ENCODE measurements at regions not wholly inside any gene's neighbourhood (a gene's known extent, or its start where the extent isn't known, plus 50 kb on each side); places are given as distances from the start of the nearest gene placed in this dataset.

DNA sequence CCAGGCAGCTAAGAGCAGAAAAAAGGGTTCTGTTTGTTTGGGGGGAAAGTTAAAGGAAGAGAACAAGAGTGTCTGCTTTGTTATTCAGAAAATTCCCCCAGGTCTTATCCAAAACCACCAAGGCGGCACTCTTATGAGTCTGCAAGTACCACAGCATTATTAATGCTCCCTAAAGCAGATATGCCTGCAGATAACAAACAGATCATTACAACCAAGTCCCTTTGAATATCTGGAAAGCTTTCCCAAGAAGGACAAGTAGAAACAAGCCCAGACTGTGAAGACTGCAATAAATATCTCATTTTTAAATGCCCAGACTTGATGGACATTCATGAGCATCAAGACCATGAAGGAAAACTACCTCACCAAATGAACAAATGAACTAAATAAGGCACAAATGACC, 278.6 kb upstream of the TMEFF2 start:
- TF ChIP-seq, protein P1, sequence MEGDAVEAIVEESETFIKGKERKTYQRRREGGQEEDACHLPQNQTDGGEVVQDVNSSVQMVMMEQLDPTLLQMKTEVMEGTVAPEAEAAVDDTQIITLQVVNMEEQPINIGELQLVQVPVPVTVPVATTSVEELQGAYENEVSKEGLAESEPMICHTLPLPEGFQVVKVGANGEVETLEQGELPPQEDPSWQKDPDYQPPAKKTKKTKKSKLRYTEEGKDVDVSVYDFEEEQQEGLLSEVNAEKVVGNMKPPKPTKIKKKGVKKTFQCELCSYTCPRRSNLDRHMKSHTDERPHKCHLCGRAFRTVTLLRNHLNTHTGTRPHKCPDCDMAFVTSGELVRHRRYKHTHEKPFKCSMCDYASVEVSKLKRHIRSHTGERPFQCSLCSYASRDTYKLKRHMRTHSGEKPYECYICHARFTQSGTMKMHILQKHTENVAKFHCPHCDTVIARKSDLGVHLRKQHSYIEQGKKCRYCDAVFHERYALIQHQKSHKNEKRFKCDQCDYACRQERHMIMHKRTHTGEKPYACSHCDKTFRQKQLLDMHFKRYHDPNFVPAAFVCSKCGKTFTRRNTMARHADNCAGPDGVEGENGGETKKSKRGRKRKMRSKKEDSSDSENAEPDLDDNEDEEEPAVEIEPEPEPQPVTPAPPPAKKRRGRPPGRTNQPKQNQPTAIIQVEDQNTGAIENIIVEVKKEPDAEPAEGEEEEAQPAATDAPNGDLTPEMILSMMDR (IDR thresholded peaks at IDR 0.05; ENCODE audit: extremely low read depth, insufficient read depth, missing control alignments) = no peak
- DNase-seq (ENCODE audit: low spot score) = no peak
- in situ Hi-C loops (cut with MboI; ENCODE audit: low pct_unique_long_range_greater_than_20kb, low sequenced_read_pairs, unreplicated experiment) = no loop called here

DNA sequence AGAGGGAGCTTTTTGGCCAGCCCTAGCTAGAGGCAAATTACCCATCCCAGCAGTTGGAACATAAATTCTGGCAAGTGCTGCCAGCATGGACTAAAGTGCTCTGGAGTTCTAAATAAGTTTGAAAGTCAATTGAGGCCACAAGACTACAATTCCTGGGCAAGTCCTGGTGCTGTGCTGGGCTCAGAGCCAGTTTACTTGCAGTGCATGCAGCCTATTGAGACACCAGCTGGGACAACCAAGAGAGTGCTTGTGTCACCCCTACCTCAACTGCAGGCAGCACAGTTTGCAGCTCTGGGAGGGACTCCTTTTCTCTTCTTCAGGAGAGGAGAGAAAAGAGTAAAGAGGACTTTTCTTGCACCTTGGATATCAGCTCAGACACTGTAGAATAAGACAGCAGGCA, 277.2 kb upstream of the TMEFF2 start:
- in situ Hi-C loops (cut with MboI; ENCODE audit: low pct_unique_long_range_greater_than_20kb, low sequenced_read_pairs, unreplicated experiment) = no loop called here
- no peak for DNase-seq (ENCODE audit: low spot score)
- TF ChIP-seq, protein P1 (IDR thresholded peaks at IDR 0.05; ENCODE audit: extremely low read depth, insufficient read depth, missing control alignments) = no peak

DNA sequence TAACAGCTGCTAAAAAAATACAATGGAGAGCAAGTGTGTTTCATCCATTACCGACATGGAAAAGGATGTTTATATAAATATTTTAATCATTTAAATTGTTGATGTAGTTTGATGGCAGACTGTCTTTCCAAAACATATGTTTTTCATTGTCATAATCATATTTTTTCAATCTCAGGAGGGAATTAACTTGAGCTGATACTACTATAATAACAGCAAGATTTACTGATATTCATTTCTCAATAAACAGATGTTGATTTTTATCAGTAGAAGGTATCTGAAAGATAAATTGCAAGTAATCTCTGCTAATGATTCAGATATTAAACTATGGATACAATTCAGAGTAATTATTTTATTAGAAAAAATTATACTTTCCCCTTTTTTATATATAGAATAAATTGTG, 274.9 kb upstream of the TMEFF2 start:
- TF ChIP-seq, protein P1 (IDR thresholded peaks at IDR 0.05; ENCODE audit: extremely low read depth, insufficient read depth, missing control alignments) = no peak
- in situ Hi-C loops (cut with MboI; ENCODE audit: low pct_unique_long_range_greater_than_20kb, low sequenced_read_pairs, unreplicated experiment) = no loop called here
- no peak for DNase-seq (ENCODE audit: low spot score)

DNA sequence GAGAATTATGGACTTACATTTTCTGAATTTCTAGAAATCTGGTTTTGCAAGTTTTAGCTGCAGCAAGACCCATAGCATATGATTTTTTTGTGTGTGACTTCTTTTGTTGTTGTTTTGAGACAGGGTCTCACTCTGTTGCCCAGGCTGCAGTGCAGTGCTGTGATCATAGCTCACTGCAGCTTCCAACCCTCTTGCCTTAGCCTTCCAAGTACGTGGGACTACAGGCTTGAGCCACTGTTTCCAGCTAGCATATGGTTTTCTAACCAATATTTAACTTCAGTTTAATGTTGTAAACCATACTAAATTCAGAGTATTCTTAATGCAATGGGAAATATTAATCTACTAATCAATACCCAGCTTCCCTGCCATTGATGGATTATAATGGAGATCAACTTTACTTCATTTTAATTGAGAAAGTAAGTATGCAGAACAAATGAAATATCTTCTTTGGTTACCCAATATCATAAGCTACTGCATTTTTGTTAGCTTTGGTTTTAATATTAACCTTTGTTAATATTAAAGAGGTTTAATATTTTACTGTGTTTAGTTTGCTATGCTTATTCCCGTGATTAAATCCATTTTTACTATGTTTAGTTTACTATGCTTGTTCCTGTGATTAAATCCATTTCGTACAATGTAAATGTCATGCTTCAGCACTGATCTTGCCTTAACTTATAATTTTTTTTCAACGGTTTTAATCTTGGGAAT, 273.4 kb upstream of the TMEFF2 start:
- no peak for DNase-seq (ENCODE audit: low spot score)
- TF ChIP-seq, protein P1 (IDR thresholded peaks at IDR 0.05; ENCODE audit: extremely low read depth, insufficient read depth, missing control alignments) = no peak
- in situ Hi-C loops (cut with MboI; ENCODE audit: low pct_unique_long_range_greater_than_20kb, low sequenced_read_pairs, unreplicated experiment) = no loop called here

DNA sequence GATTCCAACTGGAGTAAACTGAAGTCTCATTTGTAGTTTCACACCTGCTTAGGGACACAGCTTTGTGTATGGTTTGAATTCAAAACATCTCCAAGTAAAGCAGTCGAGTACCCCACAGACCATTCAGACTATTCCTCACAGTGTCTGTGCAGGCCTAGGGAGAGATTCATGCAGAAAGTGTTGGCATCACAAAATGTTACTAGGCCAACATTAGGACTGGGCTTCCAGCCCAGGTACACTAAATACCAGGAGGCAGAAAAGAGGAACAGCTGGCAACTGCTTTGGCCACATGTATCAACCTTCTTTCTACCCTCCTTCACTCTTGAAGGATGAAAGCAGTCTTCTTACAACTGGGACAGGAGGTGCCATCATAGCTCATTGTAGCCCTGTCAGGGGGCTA, 270.4 kb upstream of the TMEFF2 start:
- in situ Hi-C loops (cut with MboI; ENCODE audit: low pct_unique_long_range_greater_than_20kb, low sequenced_read_pairs, unreplicated experiment) = no loop called here
- TF ChIP-seq, protein P1 (IDR thresholded peaks at IDR 0.05; ENCODE audit: extremely low read depth, insufficient read depth, missing control alignments) = no peak
- no peak for DNase-seq (ENCODE audit: low spot score)

DNA sequence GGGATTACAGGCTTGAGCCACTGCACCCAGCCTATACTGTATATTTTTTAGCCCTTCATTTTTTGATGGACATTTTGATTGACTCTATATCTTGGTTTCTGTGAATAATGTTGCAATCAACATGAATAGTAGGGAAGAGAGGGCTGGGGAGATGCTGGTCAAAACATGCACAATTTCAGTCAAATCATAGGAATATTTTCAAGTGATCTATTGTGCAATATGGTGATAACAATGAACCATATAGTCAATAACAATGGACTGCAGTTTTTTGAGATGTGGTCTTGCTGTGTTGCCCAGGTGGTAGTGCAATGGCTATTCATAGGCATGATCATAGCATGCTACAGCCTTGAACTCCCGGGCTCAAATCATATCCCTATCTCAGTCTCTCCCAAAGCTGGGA, 264.7 kb upstream of the TMEFF2 start:
- DNase-seq (ENCODE audit: low spot score) = no peak
- TF ChIP-seq, protein P1 (IDR thresholded peaks at IDR 0.05; ENCODE audit: extremely low read depth, insufficient read depth, missing control alignments) = no peak
- in situ Hi-C loops (cut with MboI; ENCODE audit: low pct_unique_long_range_greater_than_20kb, low sequenced_read_pairs, unreplicated experiment) = no loop called here
